AG08395 (cell line): ENCODE measurements at regions not wholly inside any gene's neighbourhood (a gene's known extent, or its start where the extent isn't known, plus 50 kb on each side); places are given as distances from the start of the nearest gene placed in this dataset.

Experiments used
- DNase-seq: peaks from one replicate; pipeline ENCODE4 v3.0.0; 2012; ENCODE audit warnings: mixed read lengths, low spot score

GRCh38 chr2:138831691-138832090 is 51.5 kb upstream of the NXPH2 start:
- no peak for DNase-seq

- no peak for DNase-seq
Measured at GRCh38 chr2:138831154-138831553, 51.0 kb upstream of the NXPH2 start.

- no peak for DNase-seq
Measured at GRCh38 chr2:138830547-138830946, 50.4 kb upstream of the NXPH2 start.
